HL-60/S4 (cell line): ENCODE measurements at regions not wholly inside any gene's neighbourhood (a gene's known extent, or its start where the extent isn't known, plus 50 kb on each side); places are given as distances from the start of the nearest gene placed in this dataset.

Experiments
- in situ Hi-C: fragments of 300-500 bp; cut with MboI; formaldehyde crosslinking; loops from 2 replicates; pipeline ENCODE4 v1.14.3; 2022; ENCODE audit warnings: low sequenced_read_pairs

- in situ Hi-C loops, result no loop called here
Observed at GRCh38 chr9:135251996-135252760, 164.7 kb downstream of the OLFM1 start.

GRCh38 chr9:135252980-135253304, 165.5 kb downstream of the OLFM1 start:
- in situ Hi-C loops, result no loop called here

- in situ Hi-C loops, result no loop called here
Observed at GRCh38 chr9:135253305-135254004, 166.0 kb downstream of the OLFM1 start.

- in situ Hi-C loops, result no loop called here
Observed at GRCh38 chr9:135254176-135255032, 166.9 kb downstream of the OLFM1 start.

- in situ Hi-C loops, result no loop called here
Observed at GRCh38 chr9:135255033-135255840, 167.8 kb downstream of the OLFM1 start.

GRCh38 chr9:135255841-135256580, 168.5 kb downstream of the OLFM1 start:
- in situ Hi-C loops, result no loop called here

- in situ Hi-C loops, result no loop called here
Observed at GRCh38 chr9:135256581-135257354, 169.3 kb downstream of the OLFM1 start.

- in situ Hi-C loops, result no loop called here
Observed at GRCh38 chr9:135258461-135258860, 171.0 kb downstream of the OLFM1 start.

GRCh38 chr9:135259273-135259672, 171.8 kb downstream of the OLFM1 start:
- in situ Hi-C loops, result no loop called here

- in situ Hi-C loops, result no loop called here
Observed at GRCh38 chr9:135260221-135261180, 173.0 kb downstream of the OLFM1 start.

GRCh38 chr9:135262248-135262647, 174.8 kb downstream of the OLFM1 start:
- in situ Hi-C loops, result no loop called here

- in situ Hi-C loops, result no loop called here
Observed at GRCh38 chr9:135263511-135263910, 176.0 kb downstream of the OLFM1 start.

- in situ Hi-C loops, result no loop called here
Observed at GRCh38 chr9:135265931-135266330, 178.5 kb downstream of the OLFM1 start.

GRCh38 chr9:135267191-135267809, 179.8 kb downstream of the OLFM1 start:
- in situ Hi-C loops, result no loop called here

- in situ Hi-C loops, result no loop called here
Observed at GRCh38 chr9:135268031-135268430, 180.6 kb downstream of the OLFM1 start.

- in situ Hi-C loops, result no loop called here
Observed at GRCh38 chr9:135268981-135269380, 181.5 kb downstream of the OLFM1 start.

GRCh38 chr9:135269912-135270830, 182.7 kb downstream of the OLFM1 start:
- in situ Hi-C loops, result no loop called here
